HG03025 (cell line): ENCODE measurements at regions not wholly inside any gene's neighbourhood (a gene's known extent, or its start where the extent isn't known, plus 50 kb on each side); places are given as distances from the start of the nearest gene placed in this dataset.
A peak's percentile ranks its signal among the peaks of the same experiment; 100 is the strongest.

Experiments used
- ATAC-seq: cut with Tn5 transposase; IDR thresholded peaks from one replicate; pipeline ENCODE4 v1.9.1; 2021; ENCODE audit warnings: mild to moderate bottlenecking, moderate library complexity; ENCODE audit not compliant: unreplicated experiment, low FRiP score

DNA sequence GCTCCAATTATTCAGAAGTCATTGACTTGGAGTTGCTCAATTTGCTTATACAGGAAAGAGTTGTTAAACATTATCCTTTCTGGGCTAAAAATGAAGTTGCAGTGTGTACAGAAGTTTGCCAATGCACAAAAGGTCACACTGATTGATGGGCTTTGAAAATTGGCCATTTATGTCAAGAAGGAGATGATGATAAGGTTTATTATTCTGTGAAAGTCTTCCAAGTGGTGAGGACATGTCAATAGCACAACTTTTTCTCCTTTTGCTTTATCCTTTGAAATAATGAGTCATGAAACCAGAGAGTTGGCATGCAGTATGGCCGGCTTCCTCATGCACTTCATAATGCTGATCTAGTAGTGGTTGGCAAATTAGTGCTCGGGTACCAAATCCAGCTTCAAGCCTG lies 848.5 kb upstream of the WWC1 start:
- no peak for ATAC-seq

- ATAC-seq: no peak
These were observed 843.7 kb upstream of the WWC1 start for GRCh38 chr5:167447466-167448375.

DNA sequence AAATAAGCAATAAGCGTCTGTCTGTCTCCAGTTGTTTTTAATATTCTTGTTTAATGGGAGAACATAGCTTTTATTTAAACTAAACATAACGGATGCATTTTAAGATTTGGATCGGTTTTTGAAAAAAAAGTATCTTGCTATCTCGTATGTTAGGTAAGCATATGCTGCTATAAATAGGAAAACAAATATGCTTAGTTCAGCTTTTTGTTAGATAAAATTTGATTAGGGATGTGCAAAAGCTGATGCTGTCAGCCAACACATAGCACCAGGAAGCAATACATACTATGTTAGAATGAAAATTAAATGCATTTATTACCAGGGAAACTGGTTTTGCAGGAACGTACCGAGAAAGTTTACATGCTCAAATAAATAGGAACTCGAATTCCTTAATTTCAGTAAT lies 843.1 kb upstream of the WWC1 start:
- ATAC-seq: no peak

DNA sequence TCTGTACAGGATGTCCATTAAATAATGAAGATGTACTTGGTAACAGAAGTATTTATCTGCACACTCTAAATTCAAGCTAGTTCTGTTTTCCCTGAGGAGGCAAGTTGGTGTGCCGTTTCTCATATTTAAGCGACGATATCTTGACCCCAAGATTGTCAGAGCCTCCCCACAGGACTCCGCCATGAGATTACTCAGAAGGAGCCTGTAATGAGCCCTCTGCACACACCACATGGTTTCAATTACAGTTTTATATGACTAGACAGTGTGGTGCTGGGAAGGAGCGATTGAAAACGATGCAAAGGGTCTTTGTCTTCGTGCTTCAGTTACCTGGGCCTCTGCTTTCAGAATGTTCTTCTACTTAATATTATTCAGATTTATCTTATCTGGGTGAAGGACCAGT lies 840.4 kb upstream of the WWC1 start:
- ATAC-seq: no peak

- no peak for ATAC-seq
These were observed 839.3 kb upstream of the WWC1 start for GRCh38 chr5:167452136-167452535.

DNA sequence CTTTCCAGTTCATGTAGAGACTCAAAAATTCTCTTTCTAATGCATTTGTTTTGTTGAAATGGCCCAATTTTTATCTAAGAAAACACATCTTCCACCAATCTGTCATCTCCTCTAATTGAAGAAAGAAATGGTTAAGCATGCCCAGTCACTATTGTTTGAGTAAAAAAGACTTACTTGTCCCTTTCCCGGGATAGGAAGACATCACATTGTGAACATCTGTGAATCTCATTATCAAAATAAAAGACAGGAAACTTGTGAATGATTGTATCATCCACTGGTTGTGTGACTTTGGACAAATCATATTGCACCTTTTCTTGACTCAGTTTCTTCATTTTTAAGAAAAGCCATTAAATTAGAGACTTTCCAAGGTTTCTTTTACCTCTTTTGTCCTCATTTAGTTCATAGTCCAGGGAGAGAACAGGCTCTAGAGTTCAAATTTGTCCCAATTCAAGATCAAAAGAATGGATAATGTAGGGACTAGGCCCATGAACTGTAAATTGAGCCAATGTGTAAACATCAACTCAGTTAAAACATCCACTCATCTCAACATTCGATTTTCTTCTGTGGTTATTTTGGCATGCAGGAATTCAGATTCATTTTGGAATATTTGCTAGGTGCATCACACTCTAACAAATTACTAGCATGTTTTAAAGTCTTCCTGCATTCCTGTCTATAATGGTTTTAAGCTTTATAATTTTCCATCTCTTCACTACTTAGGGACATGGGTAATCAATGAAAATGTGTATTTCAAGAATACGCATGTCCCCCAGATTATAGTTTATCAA lies 838.0 kb upstream of the WWC1 start:
- ATAC-seq: no peak

DNA sequence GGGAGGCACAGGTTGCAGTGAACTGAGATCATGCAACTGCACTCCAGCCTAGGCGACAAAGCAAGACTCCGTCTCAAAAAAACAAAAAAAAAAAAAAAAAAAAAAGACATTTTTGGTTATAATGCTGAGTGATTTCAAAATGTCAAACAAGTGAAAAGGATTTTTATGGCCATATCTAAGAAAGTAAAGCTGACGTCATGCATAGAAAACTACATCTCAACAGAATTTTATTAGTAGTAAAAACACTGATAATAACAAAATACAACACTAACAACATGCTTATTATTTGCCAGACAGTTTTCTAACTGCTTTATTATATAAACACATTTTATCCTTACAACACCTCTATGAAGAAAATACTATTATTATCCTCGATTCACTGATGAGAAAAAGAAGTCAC lies 833.0 kb upstream of the WWC1 start:
- ATAC-seq: no peak

DNA sequence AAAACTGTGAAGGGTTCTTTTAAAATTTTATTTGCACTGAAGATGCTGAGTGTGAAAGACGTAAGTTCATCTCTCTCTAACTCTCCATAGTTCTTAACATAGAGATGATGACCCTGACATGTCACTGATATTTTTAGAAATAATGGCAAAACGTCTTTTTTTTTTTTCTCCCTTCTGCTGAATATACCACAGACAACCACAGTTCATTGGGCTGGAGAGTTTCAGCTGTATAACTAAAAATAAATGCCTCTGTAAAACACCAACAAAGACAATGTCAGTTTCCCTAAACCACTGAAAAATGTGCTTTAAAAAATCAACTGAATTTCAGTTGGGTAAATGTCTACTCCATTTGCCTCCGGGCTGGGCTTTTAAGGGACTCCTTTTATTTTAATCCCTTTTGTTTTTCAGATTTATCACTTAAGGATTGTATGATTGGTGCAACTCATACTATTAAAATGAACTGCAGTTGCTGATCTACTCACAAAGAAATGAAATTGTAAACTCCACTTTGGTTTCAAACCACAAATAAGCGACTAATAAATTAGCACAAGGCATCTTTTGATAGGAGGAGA lies 830.9 kb upstream of the WWC1 start:
- ATAC-seq: no peak

- ATAC-seq: no peak
These were observed 827.5 kb upstream of the WWC1 start for GRCh38 chr5:167463939-167464338.

GRCh38 chr5:167466992-167467391 lies 824.5 kb upstream of the WWC1 start:
- no peak for ATAC-seq

DNA sequence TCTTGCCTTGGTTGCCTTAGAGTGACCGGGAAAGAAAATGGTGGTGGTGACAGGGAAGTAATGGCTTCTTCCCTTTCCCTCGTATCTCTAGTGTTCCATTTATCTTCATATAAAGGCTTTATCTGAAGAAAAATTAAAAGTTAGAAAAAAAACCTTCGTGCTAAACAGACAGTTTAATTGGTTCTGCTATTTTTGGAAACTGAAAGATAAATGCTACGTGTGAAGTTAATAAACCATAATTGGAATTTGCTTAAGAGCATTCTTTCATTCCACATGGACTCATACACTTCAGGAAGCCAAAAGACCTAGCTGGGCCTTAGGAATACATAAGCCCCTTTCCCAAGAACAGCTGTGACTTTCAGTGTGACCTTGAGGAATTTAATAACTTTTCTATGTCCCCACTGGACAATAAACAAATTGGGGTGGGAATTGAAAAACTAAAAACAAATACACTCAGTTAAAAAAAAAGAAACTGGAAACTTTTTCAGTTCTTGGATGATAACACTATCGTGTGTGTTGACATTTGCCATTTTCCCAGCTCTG lies 818.8 kb upstream of the WWC1 start:
- ATAC-seq: no peak

DNA sequence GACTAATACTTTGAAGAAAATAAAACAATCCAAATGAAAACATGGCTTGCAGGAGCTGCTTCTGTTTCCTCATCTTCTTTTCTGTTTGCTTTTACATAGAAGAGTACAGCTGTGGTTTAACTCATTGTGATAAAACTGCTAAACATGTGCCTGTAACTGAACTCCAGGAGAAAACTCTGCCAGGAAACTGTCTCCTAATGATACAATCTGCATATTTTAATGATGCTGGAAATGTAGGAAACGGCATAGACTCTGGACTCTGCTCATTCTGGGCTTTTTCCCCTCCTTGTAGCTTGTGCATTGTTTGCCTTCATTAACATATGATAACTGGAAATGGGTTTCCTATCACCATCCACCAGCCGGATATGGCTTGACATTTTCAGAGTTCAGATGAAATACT lies 813.3 kb upstream of the WWC1 start:
- ATAC-seq: no peak

DNA sequence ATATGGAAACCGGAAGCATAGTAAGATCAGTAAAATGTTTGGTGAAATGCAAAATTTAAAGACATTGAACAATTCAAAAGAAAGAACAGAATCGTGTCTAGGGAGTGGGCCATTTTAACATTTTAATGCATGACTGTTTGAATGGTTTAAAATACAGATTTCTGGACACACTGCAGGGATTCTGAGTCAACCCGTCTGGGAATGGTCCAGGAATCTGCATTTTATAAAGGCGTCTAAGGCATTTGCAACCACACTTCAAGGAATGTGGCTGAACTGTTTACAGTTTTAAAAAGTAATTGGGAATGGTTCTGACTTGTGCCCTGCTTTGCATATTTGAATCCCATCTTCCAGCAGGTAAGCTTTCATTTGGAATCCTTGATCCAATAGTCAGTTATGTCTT lies 811.7 kb upstream of the WWC1 start:
- ATAC-seq: no peak

GRCh38 chr5:167481345-167481744 lies 810.1 kb upstream of the WWC1 start:
- no peak for ATAC-seq

- no peak for ATAC-seq
These were observed 808.9 kb upstream of the WWC1 start for GRCh38 chr5:167482555-167482954.

DNA sequence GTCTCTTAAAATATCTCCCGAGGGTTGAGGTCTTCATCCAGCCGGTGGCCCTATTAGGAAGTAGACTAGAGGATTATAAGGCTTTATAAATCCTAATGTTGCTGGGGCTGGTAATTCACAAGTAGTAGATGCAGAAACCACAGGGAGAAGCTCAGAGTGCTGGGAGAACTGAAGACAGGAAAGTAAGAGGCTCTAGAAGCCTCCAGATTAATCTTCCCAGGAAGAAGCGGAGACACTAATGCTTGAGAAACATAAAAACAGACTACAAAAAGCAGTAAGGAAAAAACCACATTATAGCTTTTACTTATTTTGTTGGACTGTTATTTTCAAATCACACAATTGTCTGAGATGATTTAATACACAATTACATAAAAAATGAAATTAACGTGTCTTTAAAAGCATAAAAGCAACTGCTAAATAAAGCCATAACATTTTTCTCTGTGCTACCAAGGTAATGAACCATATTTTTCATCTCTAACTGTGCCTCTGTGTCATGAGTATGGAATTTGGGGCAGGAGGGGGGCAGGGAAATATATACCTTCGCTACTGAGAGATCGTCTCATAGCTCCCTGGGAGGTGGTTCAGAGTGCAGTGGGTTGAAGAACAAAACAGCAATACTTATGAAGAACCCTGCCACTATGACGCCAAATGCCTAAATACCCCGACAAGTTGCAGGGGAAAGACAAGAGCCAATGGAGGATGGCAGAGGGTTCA lies 806.2 kb upstream of the WWC1 start:
- ATAC-seq: no peak

GRCh38 chr5:167488371-167488770 lies 803.1 kb upstream of the WWC1 start:
- no peak for ATAC-seq

GRCh38 chr5:167489202-167489601 lies 802.2 kb upstream of the WWC1 start:
- ATAC-seq: peak; percentile 82

DNA sequence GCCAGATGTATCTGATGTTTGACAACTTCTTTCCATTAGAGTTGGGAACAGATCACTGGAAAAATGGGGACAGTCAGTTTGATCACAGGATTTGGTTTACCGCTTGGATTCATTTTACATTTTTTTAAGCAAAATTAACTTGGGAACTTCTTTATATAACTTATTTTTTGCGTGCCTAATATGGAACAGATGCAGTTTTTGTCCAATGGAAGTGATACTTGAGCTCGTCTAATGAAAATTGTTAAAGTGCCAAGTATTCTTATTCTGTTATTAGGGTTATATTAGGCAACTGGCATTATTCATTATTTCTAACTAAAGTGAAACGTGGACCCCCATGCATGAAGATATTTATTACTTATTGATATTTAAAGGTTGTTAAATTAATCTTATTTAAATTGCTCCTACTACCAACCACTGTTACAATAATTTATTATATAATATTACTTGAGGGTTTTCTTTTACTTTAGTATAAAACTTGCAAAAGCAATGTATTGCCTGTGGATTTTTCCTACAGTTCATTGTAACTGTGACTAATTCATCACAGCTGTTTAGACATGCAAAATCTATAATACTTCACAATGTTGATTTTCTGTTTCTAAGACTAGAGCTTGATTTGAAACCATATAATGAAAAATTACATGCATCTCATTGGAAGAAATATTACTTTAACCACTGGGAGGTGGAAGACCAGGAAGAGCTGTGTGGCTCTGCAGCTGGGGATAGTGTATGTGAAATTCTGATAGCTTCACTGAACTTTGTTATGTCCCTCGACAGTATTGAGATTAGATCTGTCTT lies 787.3 kb upstream of the WWC1 start:
- ATAC-seq: no peak
